DOHH2 (cell line): ENCODE measurements at regions not wholly inside any gene's neighbourhood (a gene's known extent, or its start where the extent isn't known, plus 50 kb on each side); places are given as distances from the start of the nearest gene placed in this dataset.

Source experiments
- H3F3A ChIP-seq: fragments of 200-600 bp; sonication (generic), shearing (Covaris generic); 2 replicates; pipeline ENCODE4 v1.6.0; 2016; ENCODE audit warnings: antibody characterized with exemption, mild to moderate bottlenecking; ENCODE audit not compliant: control insufficient read depth, insufficient read depth
- H3K27ac ChIP-seq: fragments of 200-600 bp; sonication (generic); 2 replicates; pipeline ENCODE4 v1.5.1; 2014; ENCODE audit warnings: low read depth, mild to moderate bottlenecking, low read length, moderate library complexity
- H3K27me3 ChIP-seq: fragments of 200-600 bp; sonication (generic); 2 replicates; pipeline ENCODE4 v1.6.1; 2014; ENCODE audit warnings: mild to moderate bottlenecking, low read length, mixed read lengths; ENCODE audit not compliant: control insufficient read depth
- H3K36me3 ChIP-seq: fragments of 200-600 bp; sonication (generic); 2 replicates; pipeline ENCODE4 v1.6.1; 2014; ENCODE audit warnings: mild to moderate bottlenecking, low read length, moderate library complexity, mixed read lengths; ENCODE audit not compliant: control insufficient read depth
- H3K4me1 ChIP-seq: fragments of 200-600 bp; sonication (generic); 2 replicates; pipeline ENCODE4 v1.6.1; 2014; ENCODE audit warnings: mild to moderate bottlenecking, low read length, mixed read lengths; ENCODE audit not compliant: control insufficient read depth
- H3K4me2 ChIP-seq: fragments of 200-600 bp; sonication (generic); 2 replicates; pipeline ENCODE4 v1.6.0; 2014; ENCODE audit warnings: mild to moderate bottlenecking, low read length, moderate library complexity
- H3K4me3 ChIP-seq: fragments of 200-600 bp; sonication (generic); 2 replicates; pipeline ENCODE4 v1.5.1; 2014; ENCODE audit warnings: mild to moderate bottlenecking, low read length, mixed read lengths
- H3K79me2 ChIP-seq: fragments of 200-600 bp; sonication (generic); 2 replicates; pipeline ENCODE4 v1.6.1; 2014; ENCODE audit warnings: mild to moderate bottlenecking, low read length, mixed read lengths; ENCODE audit not compliant: control insufficient read depth
- H3K9me2 ChIP-seq: fragments of 200-600 bp; sonication (generic); replicated peaks from 2 replicates; pipeline ENCODE4 v1.6.1; 2014; ENCODE audit warnings: mild to moderate bottlenecking, low read length, mixed read lengths; ENCODE audit not compliant: control insufficient read depth
- H3K9me3 ChIP-seq: fragments of 200-600 bp; sonication (generic); 2 replicates; pipeline ENCODE4 v1.6.1; 2014; ENCODE audit warnings: antibody characterized with exemption, low read length, mixed read lengths; ENCODE audit not compliant: control insufficient read depth, insufficient read depth
- H4K20me1 ChIP-seq: fragments of 200-600 bp; sonication (generic); 2 replicates; pipeline ENCODE4 v1.6.0; 2014; ENCODE audit warnings: low read depth, mild to moderate bottlenecking, antibody characterized with exemption, low read length, moderate library complexity; ENCODE audit not compliant: control insufficient read depth, insufficient read depth
- CTCF ChIP-seq: fragments of 200-600 bp; sonication (generic); IDR thresholded peaks from one replicate; pipeline ENCODE4 v1.5.1; 2014; ENCODE audit warnings: antibody characterized with exemption, mild to moderate bottlenecking, low read depth, low read length; ENCODE audit not compliant: poor library complexity, severe bottlenecking
- EZH2phosphoT487 ChIP-seq: fragments of 200-600 bp; sonication (generic); IDR thresholded peaks from 2 replicates; pipeline ENCODE4 v1.6.1; 2017; ENCODE audit warnings: borderline replicate concordance, mild to moderate bottlenecking, antibody characterized with exemption, low read length, moderate library complexity, mixed read lengths

- Histone ChIP-seq H3K36me3 (no peaks in the 10 kb centered on the region), H3K27me3 (no peaks in the 10 kb centered on the region), H3K9me3 (no peaks in the 10 kb centered on the region), H3K4me1 (no peaks in the 10 kb centered on the region), H3K4me3 (no peak overlapping the region), H3K4me2 (no peak overlapping the region), H3F3A (no peaks in the 10 kb centered on the region), H3K9me2 (no peaks in the 10 kb centered on the region), H4K20me1 (no peaks in the 10 kb centered on the region), H3K27ac (no peak overlapping the region), H3K79me2 (no peaks in the 10 kb centered on the region)
- TF ChIP-seq CTCF, result no peak
- no peak for TF ChIP-seq EZH2phosphoT487
Observed at GRCh38 chr12:42735861-42736361, 146.4 kb upstream of the PRICKLE1 start.

GRCh38 chr12:42733911-42734310 is 144.4 kb upstream of the PRICKLE1 start:
- Histone ChIP-seq H3K27ac (no peak overlapping the region), H3K4me1 (no peaks in the 10 kb centered on the region), H3F3A (no peaks in the 10 kb centered on the region), H3K4me3 (no peak overlapping the region), H3K27me3 (no peaks in the 10 kb centered on the region), H3K36me3 (no peaks in the 10 kb centered on the region), H3K9me2 (no peaks in the 10 kb centered on the region), H3K9me3 (no peaks in the 10 kb centered on the region), H4K20me1 (no peaks in the 10 kb centered on the region), H3K79me2 (no peaks in the 10 kb centered on the region), H3K4me2 (no peak overlapping the region)
- no peak for TF ChIP-seq CTCF

- H3K4me2 ChIP-seq, result no peak overlapping the region
- H3K9me3 ChIP-seq, result no peaks in the 10 kb centered on the region
- H3K27ac ChIP-seq, result no peak overlapping the region
- no peaks in the 10 kb centered on the region for H3K27me3 ChIP-seq
- H4K20me1 ChIP-seq, result no peaks in the 10 kb centered on the region
- H3K79me2 ChIP-seq, result no peaks in the 10 kb centered on the region
- no peaks in the 10 kb centered on the region for H3K36me3 ChIP-seq
- H3K4me3 ChIP-seq, result no peak overlapping the region
- H3F3A ChIP-seq, result no peaks in the 10 kb centered on the region
- H3K4me1 ChIP-seq, result no peaks in the 10 kb centered on the region
- H3K9me2 ChIP-seq, result no peaks in the 10 kb centered on the region
- TF ChIP-seq CTCF, result no peak
- no peak for TF ChIP-seq EZH2phosphoT487
Observed at GRCh38 chr12:42732908-42733411, 143.4 kb upstream of the PRICKLE1 start.

- Histone ChIP-seq H3K27ac (no peak overlapping the region), H3K4me2 (no peak overlapping the region), H3K9me3 (peaks cover 3% of the 10 kb centered on the region; the same call in 1 of the 2 replicates), H3K27me3 (no peaks in the 10 kb centered on the region), H4K20me1 (no peaks in the 10 kb centered on the region), H3K4me3 (no peak overlapping the region), H3F3A (no peaks in the 10 kb centered on the region), H3K79me2 (no peaks in the 10 kb centered on the region), H3K9me2 (no peaks in the 10 kb centered on the region), H3K4me1 (no peaks in the 10 kb centered on the region), H3K36me3 (no peaks in the 10 kb centered on the region)
- TF ChIP-seq CTCF (no peak), EZH2phosphoT487 (no peak)
Observed at GRCh38 chr12:42730291-42730690, 140.7 kb upstream of the PRICKLE1 start.
